RWPE1 (cell line): ENCODE measurements at regions not wholly inside any gene's neighbourhood (a gene's known extent, or its start where the extent isn't known, plus 50 kb on each side); places are given as distances from the start of the nearest gene placed in this dataset.
A peak's percentile ranks its signal among the peaks of the same experiment; 100 is the strongest.

Source experiments
- CTCF ChIA-PET: fragments of 350-600 bp; sonication (Branson Sonifier 250); formaldehyde crosslinking; extraction: SDS; loops from one replicate; lab custom pipeline; 2021; lab: Yijun Ruan, JAX
- POLR2A ChIA-PET: fragments of 400-600 bp; formaldehyde crosslinking; extraction: SDS; loops from one replicate; lab custom pipeline; 2020; ENCODE audit warnings: antibody characterized with exemption; ENCODE audit not compliant: low non-redundant PET; lab: Yijun Ruan, JAX
- DNase-seq: peaks from one replicate; pipeline ENCODE4 v3.0.0; 2012; ENCODE audit warnings: low spot score
- H3K27ac ChIP-seq: fragments of 450-650 bp; 2 replicates; pipeline ENCODE4 v1.5.1; 2017
- CTCF ChIP-seq: fragments of 450-650 bp; conservative IDR thresholded peaks from 2 replicates; pipeline ENCODE4 v1.5.1; 2017; ENCODE audit warnings: low read depth, mild to moderate bottlenecking

DNA sequence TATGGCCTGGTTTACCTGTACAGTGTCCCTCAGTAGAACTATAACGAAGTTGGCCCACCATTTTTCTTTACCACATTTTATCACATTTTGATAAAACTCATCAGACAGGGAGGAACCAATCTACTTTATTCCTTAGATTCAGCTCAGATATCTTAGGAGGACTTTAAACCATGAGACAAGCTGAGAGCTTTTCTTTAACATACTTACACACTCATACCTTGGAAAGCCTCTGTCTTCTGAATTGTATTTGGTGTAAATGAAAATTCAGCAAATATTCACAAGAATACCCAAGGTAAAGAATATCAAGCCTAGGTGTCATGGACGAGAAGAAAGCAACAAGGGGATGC lies 313.2 kb downstream of the ENC1 start:
- CTCF ChIA-PET: no interaction called here
- no peak overlapping the region for H3K27ac ChIP-seq
- POLR2A ChIA-PET: no interaction called here
- no peak for TF ChIP-seq CTCF
- no peak for DNase-seq

DNA sequence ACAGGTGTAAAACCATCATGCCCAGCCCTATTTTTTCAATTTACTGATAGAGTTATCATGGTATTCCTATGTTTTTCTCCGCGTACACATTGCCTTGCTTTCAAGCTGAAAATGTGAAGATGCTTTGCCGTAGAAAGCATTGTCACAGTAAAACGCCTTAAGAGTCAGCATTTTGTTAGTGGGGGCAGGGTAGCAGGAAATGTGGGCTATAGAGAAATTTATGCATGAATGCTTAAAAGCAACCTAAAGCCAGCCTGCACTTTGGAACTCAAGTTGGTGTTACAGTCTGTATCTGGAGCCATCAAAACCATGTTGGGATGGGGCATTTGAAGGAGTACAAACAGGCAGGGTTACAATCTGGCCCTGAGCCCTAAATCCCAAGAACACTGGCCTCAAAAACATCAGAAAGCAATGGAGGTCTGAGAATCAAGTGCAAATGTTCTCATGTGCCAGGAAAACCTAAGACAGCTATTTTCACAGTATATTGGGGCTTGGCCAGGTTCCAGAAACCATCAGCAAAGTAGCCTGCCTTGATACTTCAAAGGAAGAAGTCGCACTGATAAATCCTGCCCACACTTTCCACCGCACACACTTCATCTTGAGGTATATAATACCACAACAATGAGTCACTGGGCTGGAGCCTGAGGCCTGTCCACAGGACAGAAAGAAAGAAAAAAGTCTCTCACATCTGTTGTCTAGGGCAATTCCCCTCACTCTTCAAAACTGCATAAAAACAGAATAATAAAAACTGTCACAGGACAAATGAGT lies 313.8 kb downstream of the ENC1 start:
- CTCF ChIA-PET: interaction anchor here (0.6 to 0.7 kb wide), 2 partner anchors 11 to 75 kb away, joined by 4 read pairs; no protein-coding TSS in a partner anchor
- peak overlapping the region; percentile 52 for H3K27ac ChIP-seq
- DNase-seq: peak; percentile 92

GRCh38 chr5:74325866-74326265 lies 314.7 kb downstream of the ENC1 start:
- ChIA-PET CTCF (interaction anchor here (0.6 kb wide), 1 partner anchor 74 kb away, joined by 4 read pairs; no protein-coding TSS in a partner anchor), POLR2A (no interaction called here)
- no peak for TF ChIP-seq CTCF
- DNase-seq: peak; percentile 70
- no peak overlapping the region; the same call in 1 of the 2 replicates for H3K27ac ChIP-seq

More for the DNA sequence above, 313.8 kb downstream of the ENC1 start:
- TF ChIP-seq CTCF: no peak
- POLR2A ChIA-PET: no interaction called here

GRCh38 chr5:74324556-74324955 lies 316.0 kb downstream of the ENC1 start:
- DNase-seq: no peak
- no peak for TF ChIP-seq CTCF
- no peak overlapping the region for H3K27ac ChIP-seq
- POLR2A ChIA-PET: no interaction called here
- CTCF ChIA-PET: no interaction called here

- POLR2A ChIA-PET: no interaction called here
- DNase-seq: no peak
- no peak for TF ChIP-seq CTCF
- H3K27ac ChIP-seq: no peak overlapping the region
- CTCF ChIA-PET: interaction anchor here (0.6 to 1.0 kb wide), 4 partner anchors 26 to 990 kb away, joined by 3 to 5 read pairs (median 3); no protein-coding TSS in a partner anchor
Observed at GRCh38 chr5:74322944-74323343, 317.6 kb downstream of the ENC1 start.

DNA sequence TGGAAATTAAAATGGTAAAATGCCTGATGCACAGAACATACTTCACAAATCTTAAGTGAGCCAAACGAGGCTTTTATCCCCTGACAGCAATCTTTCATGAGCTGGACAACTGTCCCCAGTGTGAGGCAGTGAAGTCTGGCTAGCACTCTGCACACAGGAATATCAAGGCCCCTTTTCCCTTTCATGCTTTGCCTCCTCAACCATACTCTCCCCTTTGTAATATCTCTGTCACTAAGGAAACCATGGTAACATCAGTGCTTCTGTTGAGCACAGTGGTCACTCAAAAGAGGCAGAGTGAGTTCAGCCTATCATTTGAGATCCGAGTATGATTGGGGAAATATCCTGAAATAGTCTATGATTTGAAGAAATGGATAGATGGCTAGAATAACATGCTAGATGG lies 318.3 kb downstream of the ENC1 start:
- no peak for TF ChIP-seq CTCF
- no peak overlapping the region for H3K27ac ChIP-seq
- ChIA-PET POLR2A (no interaction called here), CTCF (interaction anchor here (0.6 to 1.0 kb wide), 2 partner anchors 25 to 308 kb away, joined by 3 to 5 read pairs; no protein-coding TSS in a partner anchor)
- DNase-seq: no peak
